Endothelial cell of umbilical vein (primary cell): ENCODE measurements at regions not wholly inside any gene's neighbourhood (a gene's known extent, or its start where the extent isn't known, plus 50 kb on each side); places are given as distances from the start of the nearest gene placed in this dataset.
A peak's percentile ranks its signal among the peaks of the same experiment; 100 is the strongest.

Source experiments
- BruUV-seq: library from RNA; stranded (reverse); fragments of 400-500 nt; replicated peaks from 2 replicates; lab custom pipeline; 2021; lab: Mats Ljungman, UMichigan
- CTCF ChIA-PET: fragments of 300-600, 350-600 bp; sonication (Branson Sonifier 250); formaldehyde crosslinking; loops from one replicate; lab custom pipeline; 2021; ENCODE audit warnings: antibody characterized with exemption, inconsistent platforms; lab: Charles Lee
- POLR2A ChIA-PET: fragments of 300-600, 350-600 bp; sonication (Branson Sonifier 250); formaldehyde crosslinking; loops from one replicate; lab custom pipeline; 2021; ENCODE audit warnings: antibody characterized with exemption, inconsistent platforms; lab: Charles Lee
- DNase-seq: peaks from one replicate; pipeline ENCODE4 v3.0.0-alpha.2; 2011; ENCODE audit warnings: low read depth, low spot score
- FAIRE-seq: peaks from 2 replicates; lab custom pipeline; 2011; peaks lifted over from hg19 to GRCh38; lab: Jason Lieb, UNC
- H2AFZ ChIP-seq: 2 replicates; pipeline ENCODE4 v1.6.0; 2012; ENCODE audit warnings: low read depth, low read length, control low read depth, inconsistent platforms
- H3K27ac ChIP-seq: 2 replicates; pipeline ENCODE4 v1.5.1; 2011; ENCODE audit warnings: low read depth, mild to moderate bottlenecking, control low read depth, low read length, moderate library complexity; ENCODE audit not compliant: insufficient read depth
- H3K27me3 ChIP-seq, 2 experiments: 2 replicates each; pipeline versions ENCODE4 v1.6.0 to v1.6.1; 2011; ENCODE audit warnings: low read length in 2 of 2, mixed read lengths in 1 of 2; ENCODE audit not compliant: control insufficient read depth in 2 of 2, insufficient read depth in 2 of 2
- H3K36me3 ChIP-seq, 2 experiments: 2 replicates in 1 of 2; 3 replicates in 1 of 2; pipeline ENCODE4 v1.5.1; 2011; ENCODE audit warnings: low read length in 2 of 2, mild to moderate bottlenecking in 1 of 2, moderate library complexity in 1 of 2; ENCODE audit not compliant: control insufficient read depth in 2 of 2, insufficient read depth in 2 of 2; ENCODE audit errors: extremely low read depth in 1 of 2
- H3K4me1 ChIP-seq: 3 replicates; pipeline ENCODE4 v1.5.1; 2011; ENCODE audit warnings: mild to moderate bottlenecking, low read length; ENCODE audit not compliant: control insufficient read depth, insufficient read depth; ENCODE audit errors: extremely low read depth
- H3K4me2 ChIP-seq: 2 replicates; pipeline ENCODE4 v1.6.1; 2011; ENCODE audit warnings: low read length, control low read depth, mixed read lengths; ENCODE audit not compliant: insufficient read depth
- H3K4me3 ChIP-seq, 3 experiments: fragments of 200-600 bp in 1 of 3; sonication (generic), shearing (Covaris generic) in 1 of 3; replicated peaks in 1 of 3; 2 replicates each; pipeline ENCODE4 v1.5.1; 2011 to 2016; ENCODE audit warnings: control low read depth in 3 of 3, low read length in 3 of 3, mild to moderate bottlenecking in 2 of 3, inconsistent platforms in 1 of 3, low read depth in 1 of 3, moderate library complexity in 1 of 3; ENCODE audit not compliant: insufficient read depth in 1 of 3
- H3K79me2 ChIP-seq: 2 replicates; pipeline ENCODE4 v1.6.0; 2012; ENCODE audit warnings: low read length, inconsistent platforms; ENCODE audit not compliant: control insufficient read depth, insufficient read depth
- H3K9ac ChIP-seq: replicated peaks from 2 replicates; pipeline ENCODE3; 2011; ENCODE audit warnings: low read length, control low read depth; ENCODE audit not compliant: insufficient read depth; ENCODE audit errors: extremely low read depth
- H3K9me1 ChIP-seq: replicated peaks from 3 replicates; pipeline ENCODE4 v1.6.0; 2011; ENCODE audit warnings: mild to moderate bottlenecking, low read length; ENCODE audit not compliant: control insufficient read depth, insufficient read depth; ENCODE audit errors: extremely low read depth
- H3K9me3 ChIP-seq: replicated peaks from 2 replicates; pipeline ENCODE4 v1.5.1; 2012; ENCODE audit warnings: low read length, inconsistent platforms; ENCODE audit not compliant: control insufficient read depth, insufficient read depth
- H4K20me1 ChIP-seq: replicated peaks from 2 replicates; pipeline ENCODE3; 2011; ENCODE audit warnings: mild to moderate bottlenecking, low read length; ENCODE audit not compliant: control insufficient read depth, insufficient read depth; ENCODE audit errors: extremely low read depth
- EZH2 ChIP-seq: IDR thresholded peaks from 2 replicates; pipeline ENCODE4 v1.6.1; 2012; ENCODE audit warnings: borderline replicate concordance, low read depth, mild to moderate bottlenecking, moderate library complexity, low read length, inconsistent platforms; ENCODE audit not compliant: severe bottlenecking
- FOS ChIP-seq: IDR thresholded peaks from 2 replicates; pipeline ENCODE4 v1.6.1; 2011; ENCODE audit warnings: mild to moderate bottlenecking, low read length, moderate library complexity, borderline replicate concordance; ENCODE audit not compliant: insufficient read depth
- GATA2 ChIP-seq: IDR thresholded peaks from 2 replicates; pipeline ENCODE4 v1.7.0; 2011; ENCODE audit warnings: low read depth, mild to moderate bottlenecking, moderate library complexity, mixed read lengths, low read length; ENCODE audit not compliant: insufficient read length, insufficient read depth
- JUN ChIP-seq: IDR thresholded peaks from 2 replicates; pipeline ENCODE4 v1.6.1; 2011; ENCODE audit warnings: borderline replicate concordance, low read depth; ENCODE audit not compliant: insufficient read length, insufficient read depth
- MYC ChIP-seq: IDR thresholded peaks from one replicate; pipeline ENCODE4 v1.6.1; 2011; ENCODE audit warnings: mild to moderate bottlenecking, low read depth, low read length
- POLR2A ChIP-seq: IDR thresholded peaks from 2 replicates; pipeline ENCODE4 v1.6.1; 2012; ENCODE audit warnings: low read depth, mild to moderate bottlenecking, control low read depth, low read length
- POLR2AphosphoS5 ChIP-seq: IDR thresholded peaks from 2 replicates; pipeline ENCODE4 v1.6.1; 2012; ENCODE audit warnings: low read depth, mild to moderate bottlenecking, control low read depth, low read length, moderate library complexity; ENCODE audit not compliant: insufficient read depth
- dilution Hi-C: fragments of 300-500 bp; cut with MboI; formaldehyde crosslinking; loops from one replicate; pipeline ENCODE4 v1.15.0; 2019; ENCODE audit warnings: low sequenced_read_pairs; ENCODE audit not compliant: extremely low pct_ligation_motif_present
- intact Hi-C: fragments of 100-400 bp; cut with micrococcal nuclease; formaldehyde crosslinking; loops from one replicate; pipeline ENCODE4 v1.10.0; 2022
- TF ChIP-seq, protein P1 (sequence below): IDR thresholded peaks from 2 replicates; pipeline ENCODE4 v1.6.1; 2011; ENCODE audit not compliant: insufficient read depth, insufficient read length
- TF ChIP-seq, protein P2 (sequence below), 2 donors: IDR thresholded peaks; 1 replicate in 1 of 2; 2 replicates in 1 of 2; pipeline ENCODE4 v1.5.1; 2011; ENCODE audit warnings: low read length in 2 of 2, mild to moderate bottlenecking in 2 of 2, moderate library complexity in 2 of 2, control low read depth in 1 of 2, inconsistent platforms in 1 of 2, low read depth in 1 of 2; ENCODE audit not compliant: insufficient read depth in 1 of 2; ENCODE audit errors: extremely low read depth in 1 of 2

DNA sequence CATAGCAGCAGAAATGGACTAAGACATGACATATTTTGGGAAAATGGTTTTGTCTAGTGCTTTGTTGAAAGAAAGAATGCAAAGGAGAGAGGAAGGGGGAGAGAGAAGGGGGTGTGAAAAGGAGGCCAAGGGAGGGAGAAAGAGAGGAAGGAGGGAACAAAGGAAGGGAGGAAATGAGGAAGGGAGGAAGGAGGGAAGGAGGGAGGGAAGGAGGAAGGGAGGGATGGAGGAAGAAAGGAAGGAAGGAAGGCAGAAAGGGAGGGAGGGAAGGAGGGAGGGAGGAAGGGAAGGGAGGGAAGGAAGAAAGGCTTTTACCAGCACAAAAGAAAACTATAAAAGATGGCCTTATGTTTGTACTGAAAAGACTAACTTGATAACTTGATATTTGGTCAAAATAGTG lies 65.1 kb upstream of the ST8SIA6 start:
- Histone ChIP-seq H3K79me2 (no peaks in the 10 kb centered on the region), H4K20me1 (no peaks in the 10 kb centered on the region), H3K9me1 (no peaks in the 10 kb centered on the region), H3K27me3 (no peaks in the 10 kb centered on the region), H3K9me3 (no peaks in the 10 kb centered on the region), H3K9ac (no peak overlapping the region), H3K36me3 (no peaks in the 10 kb centered on the region), H3K4me2 (no peak overlapping the region), H3K4me3 (no peak overlapping the region), H2AFZ (peak overlapping the region; percentile 13), H3K27ac (no peak overlapping the region), H3K4me1 (no peaks in the 10 kb centered on the region)
- intact Hi-C loops (no loop called here), dilution Hi-C loops (no loop called here)
- peak; percentile 55 for FAIRE-seq
- ChIA-PET POLR2A (no interaction called here), CTCF (no interaction called here)
- TF ChIP-seq GATA2, result no peak
- TF ChIP-seq, protein P1, sequence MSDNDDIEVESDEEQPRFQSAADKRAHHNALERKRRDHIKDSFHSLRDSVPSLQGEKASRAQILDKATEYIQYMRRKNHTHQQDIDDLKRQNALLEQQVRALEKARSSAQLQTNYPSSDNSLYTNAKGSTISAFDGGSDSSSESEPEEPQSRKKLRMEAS, result no peak
- no peak for TF ChIP-seq EZH2
- TF ChIP-seq POLR2AphosphoS5, result no peak
- TF ChIP-seq FOS, result no peak
- no peak for TF ChIP-seq MYC
- no peak for TF ChIP-seq JUN
- no peak for TF ChIP-seq POLR2A
- TF ChIP-seq, protein P2, sequence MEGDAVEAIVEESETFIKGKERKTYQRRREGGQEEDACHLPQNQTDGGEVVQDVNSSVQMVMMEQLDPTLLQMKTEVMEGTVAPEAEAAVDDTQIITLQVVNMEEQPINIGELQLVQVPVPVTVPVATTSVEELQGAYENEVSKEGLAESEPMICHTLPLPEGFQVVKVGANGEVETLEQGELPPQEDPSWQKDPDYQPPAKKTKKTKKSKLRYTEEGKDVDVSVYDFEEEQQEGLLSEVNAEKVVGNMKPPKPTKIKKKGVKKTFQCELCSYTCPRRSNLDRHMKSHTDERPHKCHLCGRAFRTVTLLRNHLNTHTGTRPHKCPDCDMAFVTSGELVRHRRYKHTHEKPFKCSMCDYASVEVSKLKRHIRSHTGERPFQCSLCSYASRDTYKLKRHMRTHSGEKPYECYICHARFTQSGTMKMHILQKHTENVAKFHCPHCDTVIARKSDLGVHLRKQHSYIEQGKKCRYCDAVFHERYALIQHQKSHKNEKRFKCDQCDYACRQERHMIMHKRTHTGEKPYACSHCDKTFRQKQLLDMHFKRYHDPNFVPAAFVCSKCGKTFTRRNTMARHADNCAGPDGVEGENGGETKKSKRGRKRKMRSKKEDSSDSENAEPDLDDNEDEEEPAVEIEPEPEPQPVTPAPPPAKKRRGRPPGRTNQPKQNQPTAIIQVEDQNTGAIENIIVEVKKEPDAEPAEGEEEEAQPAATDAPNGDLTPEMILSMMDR (IDR thresholded peaks at IDR 0.05; ENCODE audit: extremely low read depth in 1 of 2, insufficient read depth in 1 of 2, low read depth in 1 of 2, low read length in 2 of 2), result no peak
- DNase-seq, result no peak
- no TSS peak for BruUV-seq
